Fibroblast of lung (primary cell): ENCODE measurements at regions not wholly inside any gene's neighbourhood (a gene's known extent, or its start where the extent isn't known, plus 50 kb on each side); places are given as distances from the start of the nearest gene placed in this dataset.

Experiments used
- DNase-seq, 2 donors: peaks; one replicate each; pipeline versions ENCODE4 v3.0.0 to v3.0.0-alpha.2; 2010; ENCODE audit warnings: low read depth in 2 of 2
- H2AFZ ChIP-seq: 2 replicates; pipeline ENCODE4 v1.5.1; 2012; ENCODE audit warnings: low read length, control low read depth, inconsistent platforms
- H3K27ac ChIP-seq: 2 replicates; pipeline ENCODE4 v1.5.1; 2011; ENCODE audit warnings: low read length, control low read depth; ENCODE audit not compliant: insufficient read depth
- H3K27me3 ChIP-seq: 2 replicates; pipeline ENCODE4 v1.5.1; 2011; ENCODE audit warnings: mild to moderate bottlenecking, low read length; ENCODE audit not compliant: control insufficient read depth, insufficient read depth
- H3K36me3 ChIP-seq: 2 replicates; pipeline ENCODE4 v1.5.1; 2011; ENCODE audit warnings: low read length; ENCODE audit not compliant: control insufficient read depth, insufficient read depth
- H3K4me1 ChIP-seq: 2 replicates; pipeline ENCODE4 v1.5.1; 2011; ENCODE audit warnings: low read length; ENCODE audit not compliant: control insufficient read depth, insufficient read depth; ENCODE audit errors: extremely low read depth
- H3K4me2 ChIP-seq: 2 replicates; pipeline ENCODE4 v1.5.1; 2011; ENCODE audit warnings: low read length, control low read depth; ENCODE audit not compliant: insufficient read depth; ENCODE audit errors: extremely low read depth
- H3K4me3 ChIP-seq, 4 experiments: fragments of 200-600 bp in 1 of 4; sonication (generic) in 1 of 4; replicated peaks in 1 of 4; 2 replicates each; pipeline ENCODE4 v1.5.1; 2011 to 2016; ENCODE audit warnings: low read length in 4 of 4, low read depth in 3 of 4, mild to moderate bottlenecking in 3 of 4, control low read depth in 2 of 4, inconsistent platforms in 1 of 4, mixed read lengths in 1 of 4; ENCODE audit not compliant: insufficient read depth in 1 of 4; ENCODE audit errors: control extremely low read depth in 1 of 4
- H3K79me2 ChIP-seq: 2 replicates; pipeline ENCODE4 v1.5.1; 2012; ENCODE audit warnings: mild to moderate bottlenecking, low read length, inconsistent platforms; ENCODE audit not compliant: control insufficient read depth, insufficient read depth
- H3K9ac ChIP-seq: 2 replicates; pipeline ENCODE4 v1.5.1; 2011; ENCODE audit warnings: mild to moderate bottlenecking, low read length, control low read depth; ENCODE audit not compliant: insufficient read depth
- H3K9me3 ChIP-seq: 2 replicates; pipeline ENCODE4 v1.5.1; 2012; ENCODE audit warnings: low read depth, low read length; ENCODE audit not compliant: control insufficient read depth, insufficient read depth
- H4K20me1 ChIP-seq: 2 replicates; pipeline ENCODE4 v1.5.1; 2011; ENCODE audit warnings: low read length; ENCODE audit not compliant: control insufficient read depth, insufficient read depth; ENCODE audit errors: extremely low read depth
- CTCF ChIP-seq, 2 donors: IDR thresholded peaks in 1 of 2; conservative IDR thresholded peaks in 1 of 2; 1 replicate in 1 of 2; 2 replicates in 1 of 2; pipeline ENCODE4 v1.5.1; 2011 to 2012; ENCODE audit warnings: low read length in 2 of 2, control low read depth in 1 of 2, inconsistent platforms in 1 of 2, low read depth in 1 of 2, mild to moderate bottlenecking in 1 of 2
- EZH2 ChIP-seq: IDR thresholded peaks from 2 replicates; pipeline ENCODE4 v1.5.1; 2012; ENCODE audit warnings: low read length, control low read depth, mild to moderate bottlenecking; ENCODE audit errors: missing control alignments

GRCh38 chr5:53276825-53277224, 167.3 kb upstream of the MOCS2 start:
- peak in 1 of 2 donors; percentile 56 for DNase-seq
- Histone ChIP-seq H3K27ac (no peak overlapping the region), H3K36me3 (no peaks in the 10 kb centered on the region), H3K9ac (no peak overlapping the region), H2AFZ (no peak overlapping the region), H3K4me1 (no peaks in the 10 kb centered on the region), H4K20me1 (no peaks in the 10 kb centered on the region), H3K4me3 (no peak overlapping the region), H3K9me3 (no peaks in the 10 kb centered on the region), H3K79me2 (no peaks in the 10 kb centered on the region), H3K27me3 (no peaks in the 10 kb centered on the region), H3K4me2 (no peak overlapping the region)
- TF ChIP-seq CTCF (conservative IDR thresholded peaks at IDR 0.05 in 1 of 2, IDR thresholded peaks at IDR 0.05 in 1 of 2; ENCODE audit: low read depth in 1 of 2, low read length in 2 of 2) (no peak), EZH2 (no peak)

GRCh38 chr5:53277491-53277890, 167.9 kb upstream of the MOCS2 start:
- no peak overlapping the region for H3K4me2 ChIP-seq
- H3K4me3 ChIP-seq: no peak overlapping the region
- DNase-seq: no peak
- H4K20me1 ChIP-seq: no peaks in the 10 kb centered on the region
- H3K79me2 ChIP-seq: no peaks in the 10 kb centered on the region
- no peak overlapping the region for H2AFZ ChIP-seq
- no peak overlapping the region for H3K9ac ChIP-seq
- no peak overlapping the region for H3K27ac ChIP-seq
- H3K9me3 ChIP-seq: no peaks in the 10 kb centered on the region
- H3K27me3 ChIP-seq: no peaks in the 10 kb centered on the region
- H3K36me3 ChIP-seq: no peaks in the 10 kb centered on the region
- TF ChIP-seq CTCF (conservative IDR thresholded peaks at IDR 0.05 in 1 of 2, IDR thresholded peaks at IDR 0.05 in 1 of 2; ENCODE audit: low read depth in 1 of 2, low read length in 2 of 2): no peak
- TF ChIP-seq EZH2: no peak
- no peaks in the 10 kb centered on the region for H3K4me1 ChIP-seq

- no peak overlapping the region for H3K27ac ChIP-seq
- H4K20me1 ChIP-seq: no peaks in the 10 kb centered on the region
- H3K36me3 ChIP-seq: no peaks in the 10 kb centered on the region
- H3K4me2 ChIP-seq: no peak overlapping the region
- H3K9ac ChIP-seq: no peak overlapping the region
- no peaks in the 10 kb centered on the region for H3K9me3 ChIP-seq
- H3K27me3 ChIP-seq: no peaks in the 10 kb centered on the region
- no peak for TF ChIP-seq CTCF (conservative IDR thresholded peaks at IDR 0.05 in 1 of 2, IDR thresholded peaks at IDR 0.05 in 1 of 2; ENCODE audit: low read depth in 1 of 2, low read length in 2 of 2)
- TF ChIP-seq EZH2: no peak
- no peak overlapping the region for H2AFZ ChIP-seq
- H3K4me3 ChIP-seq: no peak overlapping the region
- no peaks in the 10 kb centered on the region for H3K79me2 ChIP-seq
- peaks cover 2% of the 10 kb centered on the region for H3K4me1 ChIP-seq
- no peak for DNase-seq
These were observed 178.0 kb upstream of the MOCS2 start for GRCh38 chr5:53287573-53287972.
